Right lobe of liver (tissue), 4 donors: ENCODE measurements at regions not wholly inside any gene's neighbourhood (a gene's known extent, or its start where the extent isn't known, plus 50 kb on each side); places are given as distances from the start of the nearest gene placed in this dataset.

Source experiments
- POLR2A ChIP-seq: fragments of 450-650 bp; IDR thresholded peaks from one replicate; pipeline ENCODE4 v1.6.1; 2017; ENCODE audit warnings: antibody characterized with exemption, mild to moderate bottlenecking
- TF ChIP-seq, protein P1 (sequence below), 4 donors: fragments of 200-600 bp in 3 of 4; fragments of 450-650 bp in 1 of 4; IDR thresholded peaks; one replicate each; pipeline versions ENCODE4 v1.5.1 to v1.8.0; 2016 to 2022; ENCODE audit warnings: antibody characterized with exemption in 4 of 4, mild to moderate bottlenecking in 2 of 4
- donor health status: DM: no; HTN: no; CAD: no.
- donor health status: DM: no; HTN: no; CAD: no.
- donor health status: DM: no; HTN: yes; CAD: no.

DNA sequence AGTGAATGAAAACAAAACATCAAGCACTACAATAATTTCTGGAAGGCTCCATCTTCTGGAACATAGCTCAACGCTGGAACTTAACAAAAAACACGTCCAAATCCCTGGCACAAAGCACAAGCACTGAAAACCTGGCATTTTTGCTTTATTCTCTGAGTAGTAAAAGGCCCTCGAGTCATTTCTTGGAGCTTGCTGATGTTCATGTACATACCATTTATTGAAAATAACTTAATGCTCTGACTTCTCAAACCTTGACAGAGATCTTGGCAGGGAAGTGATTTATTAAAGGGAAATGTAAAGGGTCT is 76.5 kb upstream of the STK17B start:
- TF ChIP-seq, protein P1, sequence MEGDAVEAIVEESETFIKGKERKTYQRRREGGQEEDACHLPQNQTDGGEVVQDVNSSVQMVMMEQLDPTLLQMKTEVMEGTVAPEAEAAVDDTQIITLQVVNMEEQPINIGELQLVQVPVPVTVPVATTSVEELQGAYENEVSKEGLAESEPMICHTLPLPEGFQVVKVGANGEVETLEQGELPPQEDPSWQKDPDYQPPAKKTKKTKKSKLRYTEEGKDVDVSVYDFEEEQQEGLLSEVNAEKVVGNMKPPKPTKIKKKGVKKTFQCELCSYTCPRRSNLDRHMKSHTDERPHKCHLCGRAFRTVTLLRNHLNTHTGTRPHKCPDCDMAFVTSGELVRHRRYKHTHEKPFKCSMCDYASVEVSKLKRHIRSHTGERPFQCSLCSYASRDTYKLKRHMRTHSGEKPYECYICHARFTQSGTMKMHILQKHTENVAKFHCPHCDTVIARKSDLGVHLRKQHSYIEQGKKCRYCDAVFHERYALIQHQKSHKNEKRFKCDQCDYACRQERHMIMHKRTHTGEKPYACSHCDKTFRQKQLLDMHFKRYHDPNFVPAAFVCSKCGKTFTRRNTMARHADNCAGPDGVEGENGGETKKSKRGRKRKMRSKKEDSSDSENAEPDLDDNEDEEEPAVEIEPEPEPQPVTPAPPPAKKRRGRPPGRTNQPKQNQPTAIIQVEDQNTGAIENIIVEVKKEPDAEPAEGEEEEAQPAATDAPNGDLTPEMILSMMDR (IDR thresholded peaks at IDR 0.05), result no peak
- no peak for TF ChIP-seq POLR2A
